ENCODE measurements at regions not wholly inside any gene's neighbourhood (a gene's known extent, or its start where the extent isn't known, plus 50 kb on each side); places are given as distances from the start of the nearest gene placed in this dataset.

- H3K9me2 ChIP-seq (replicated peaks; ENCODE audit: insufficient read depth), result no peaks in the 10 kb centered on the region
- no peak overlapping the region for H2AFZ ChIP-seq
- H3K79me2 ChIP-seq, result no peaks in the 10 kb centered on the region
- H3K36me3 ChIP-seq (replicated peaks; ENCODE audit: insufficient read depth, low read depth), result no peaks in the 10 kb centered on the region
- H3K4me3 ChIP-seq, result no peak overlapping the region
- H3K27ac ChIP-seq, result no peak overlapping the region
- no peak for DNase-seq (ENCODE audit: low spot score)
- TF ChIP-seq EZH2phosphoT487 (IDR thresholded peaks at IDR 0.05; ENCODE audit: low read depth, severe bottlenecking, unreplicated experiment), result no peak
- TF ChIP-seq EZH2 (IDR thresholded peaks at IDR 0.05; ENCODE audit: borderline replicate concordance), result no peak
- TF ChIP-seq CTCF (IDR thresholded peaks at IDR 0.05; ENCODE audit: poor library complexity), result no peak
- no peaks in the 10 kb centered on the region for H3K27me3 ChIP-seq
- no peaks in the 10 kb centered on the region for H3K4me1 ChIP-seq (ENCODE audit: insufficient read depth)
- H3K9me3 ChIP-seq (ENCODE audit: low read depth), result no peaks in the 10 kb centered on the region
- no peak overlapping the region for H3K4me2 ChIP-seq
- H4K20me1 ChIP-seq (ENCODE audit: insufficient read depth, poor library complexity, severe bottlenecking), result no peaks in the 10 kb centered on the region
These were observed 1189.4 kb downstream of the EFNA5 start for GRCh38 chr5:106481374-106481773.

- 93% methylated on average over 4 of the region's 4 CpGs for WGBS (ENCODE audit: low lambda C conversion rate, missing lambda C conversion rate)
- no peaks in the 10 kb centered on the region for H3K79me2 ChIP-seq
- H3K4me2 ChIP-seq, result no peak overlapping the region
- H2AFZ ChIP-seq, result no peak overlapping the region
- H3K27ac ChIP-seq, result no peak overlapping the region
- H3K4me3 ChIP-seq, result no peak overlapping the region
- no peaks in the 10 kb centered on the region for H3K36me3 ChIP-seq (replicated peaks; ENCODE audit: insufficient read depth, low read depth)
- no peaks in the 10 kb centered on the region for H3K4me1 ChIP-seq (ENCODE audit: insufficient read depth)
- DNase-seq (ENCODE audit: low spot score), result no peak
- H4K20me1 ChIP-seq (ENCODE audit: insufficient read depth, poor library complexity, severe bottlenecking), result no peaks in the 10 kb centered on the region
- no peaks in the 10 kb centered on the region for H3K9me3 ChIP-seq (ENCODE audit: low read depth)
- H3K9me2 ChIP-seq (replicated peaks; ENCODE audit: insufficient read depth), result no peaks in the 10 kb centered on the region
- no peaks in the 10 kb centered on the region for H3K27me3 ChIP-seq
- TF ChIP-seq EZH2 (IDR thresholded peaks at IDR 0.05; ENCODE audit: borderline replicate concordance), result no peak
- TF ChIP-seq CTCF (IDR thresholded peaks at IDR 0.05; ENCODE audit: poor library complexity), result no peak
- TF ChIP-seq EZH2phosphoT487 (IDR thresholded peaks at IDR 0.05; ENCODE audit: low read depth, severe bottlenecking, unreplicated experiment), result no peak
These were observed 1194.1 kb downstream of the EFNA5 start for GRCh38 chr5:106476630-106477029.

- no peak for DNase-seq (ENCODE audit: low spot score)
- Histone ChIP-seq H3K4me1 (ENCODE audit: insufficient read depth) (no peaks in the 10 kb centered on the region), H3K27ac (no peak overlapping the region), H3K36me3 (replicated peaks; ENCODE audit: insufficient read depth, low read depth) (no peaks in the 10 kb centered on the region), H3K4me2 (no peak overlapping the region), H3K27me3 (no peaks in the 10 kb centered on the region), H2AFZ (no peak overlapping the region), H3K4me3 (no peak overlapping the region), H3K79me2 (no peaks in the 10 kb centered on the region), H3K9me2 (replicated peaks; ENCODE audit: insufficient read depth) (no peaks in the 10 kb centered on the region), H4K20me1 (ENCODE audit: insufficient read depth, poor library complexity, severe bottlenecking) (no peaks in the 10 kb centered on the region), H3K9me3 (ENCODE audit: low read depth) (no peaks in the 10 kb centered on the region)
- TF ChIP-seq EZH2phosphoT487 (IDR thresholded peaks at IDR 0.05; ENCODE audit: low read depth, severe bottlenecking, unreplicated experiment), result no peak
- TF ChIP-seq EZH2 (IDR thresholded peaks at IDR 0.05; ENCODE audit: borderline replicate concordance), result no peak
- TF ChIP-seq CTCF (IDR thresholded peaks at IDR 0.05; ENCODE audit: poor library complexity), result no peak
These were observed 1196.7 kb downstream of the EFNA5 start for GRCh38 chr5:106474066-106474465.

- Histone ChIP-seq H3K4me1 (ENCODE audit: insufficient read depth) (no peaks in the 10 kb centered on the region), H3K36me3 (replicated peaks; ENCODE audit: insufficient read depth, low read depth) (no peaks in the 10 kb centered on the region), H3K27ac (no peak overlapping the region), H2AFZ (no peak overlapping the region), H3K4me3 (no peak overlapping the region), H3K9me2 (replicated peaks; ENCODE audit: insufficient read depth) (no peaks in the 10 kb centered on the region), H4K20me1 (ENCODE audit: insufficient read depth, poor library complexity, severe bottlenecking) (no peaks in the 10 kb centered on the region), H3K79me2 (no peaks in the 10 kb centered on the region), H3K9me3 (ENCODE audit: low read depth) (no peaks in the 10 kb centered on the region), H3K27me3 (no peaks in the 10 kb centered on the region), H3K4me2 (no peak overlapping the region)
- 92% methylated on average over 4 of the region's 4 CpGs for WGBS (ENCODE audit: low lambda C conversion rate, missing lambda C conversion rate)
- no peak for DNase-seq (ENCODE audit: low spot score)
- no peak for TF ChIP-seq CTCF (IDR thresholded peaks at IDR 0.05; ENCODE audit: poor library complexity)
- no peak for TF ChIP-seq EZH2phosphoT487 (IDR thresholded peaks at IDR 0.05; ENCODE audit: low read depth, severe bottlenecking, unreplicated experiment)
- no peak for TF ChIP-seq EZH2 (IDR thresholded peaks at IDR 0.05; ENCODE audit: borderline replicate concordance)
These were observed 1211.2 kb downstream of the EFNA5 start for GRCh38 chr5:106459541-106459940.
